NCI-H187 treated with DMSO at 0.1 percent for 48 hours (cell line): ENCODE measurements at regions not wholly inside any gene's neighbourhood (a gene's known extent, or its start where the extent isn't known, plus 50 kb on each side); places are given as distances from the start of the nearest gene placed in this dataset.
"Not testable (repeated sequence)": the region's sequence is repeated elsewhere in the genome, so short reads cannot be mapped to it uniquely, and the experiment has no call there.

Experiments
- DNase-seq: peaks from one replicate; lab custom pipeline; 2025; lab: John Stamatoyannopoulos, UW

DNA sequence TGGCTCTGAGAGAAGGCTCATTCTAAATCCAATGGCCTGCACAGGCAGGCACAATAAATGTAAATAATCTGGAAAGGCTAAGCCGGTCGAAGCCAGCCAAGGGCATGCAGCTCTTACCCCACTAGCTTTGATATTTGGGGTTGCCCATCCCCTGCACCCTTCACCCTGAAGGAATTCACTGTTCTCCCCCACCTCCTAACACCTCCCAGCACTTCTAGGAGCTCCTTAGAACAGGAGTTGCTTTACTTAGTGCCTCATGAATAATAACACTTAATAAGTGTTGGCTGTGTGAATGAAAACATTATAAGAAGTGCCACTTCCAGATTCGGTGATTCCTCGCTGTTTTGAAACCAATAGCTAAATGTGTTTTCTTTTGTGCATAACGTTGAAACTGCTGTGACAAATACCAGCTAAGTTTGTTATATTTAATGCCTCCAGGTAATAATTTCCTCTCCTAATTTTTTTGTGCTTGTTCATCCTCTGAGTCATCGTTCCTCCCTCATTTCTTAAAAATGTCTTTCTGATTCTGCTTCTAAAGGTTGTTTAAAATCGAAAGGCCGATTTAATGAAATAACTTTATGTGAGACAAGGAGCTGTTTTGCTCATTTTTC lies 458.8 kb downstream of the METTL4 start:
- DNase-seq, result no peak

DNA sequence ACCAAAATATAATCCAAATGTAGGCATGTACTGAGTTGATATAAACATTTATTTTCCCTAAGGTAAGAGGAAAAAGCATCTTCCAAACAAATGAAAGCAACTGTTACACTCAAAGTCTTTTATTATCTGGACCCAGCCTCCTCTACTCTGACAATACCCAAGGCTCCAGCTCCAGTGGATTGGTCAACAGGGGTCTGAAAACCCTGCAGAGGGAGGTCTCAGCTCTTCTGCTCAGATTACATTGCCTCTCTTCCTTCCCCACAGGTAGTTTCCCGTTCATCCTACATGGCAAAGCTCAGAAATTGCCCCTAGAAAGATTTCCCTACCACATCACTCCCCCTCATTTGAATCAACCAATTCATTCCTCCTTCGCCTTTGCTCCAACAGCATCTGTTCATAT lies 457.0 kb downstream of the METTL4 start:
- no peak for DNase-seq

DNA sequence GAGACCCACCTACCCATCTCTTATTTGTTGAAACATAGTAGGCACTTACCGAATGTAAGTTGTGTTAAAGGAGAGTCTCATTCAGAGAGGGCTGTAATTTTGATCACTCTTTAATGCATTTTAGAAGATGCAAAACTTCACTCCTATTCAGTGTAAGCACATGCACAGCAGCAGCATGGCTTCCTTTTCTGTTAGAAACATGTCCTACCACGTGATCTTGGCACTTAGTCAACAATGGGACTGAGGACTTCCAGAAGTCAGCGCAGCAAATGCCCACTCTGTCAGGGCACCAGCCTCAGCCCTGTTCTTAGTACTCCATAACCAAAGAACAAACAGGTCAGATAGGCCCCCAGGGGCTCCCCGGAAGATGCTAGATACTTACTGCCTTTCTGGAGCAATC lies 456.5 kb downstream of the METTL4 start:
- no peak for DNase-seq

DNA sequence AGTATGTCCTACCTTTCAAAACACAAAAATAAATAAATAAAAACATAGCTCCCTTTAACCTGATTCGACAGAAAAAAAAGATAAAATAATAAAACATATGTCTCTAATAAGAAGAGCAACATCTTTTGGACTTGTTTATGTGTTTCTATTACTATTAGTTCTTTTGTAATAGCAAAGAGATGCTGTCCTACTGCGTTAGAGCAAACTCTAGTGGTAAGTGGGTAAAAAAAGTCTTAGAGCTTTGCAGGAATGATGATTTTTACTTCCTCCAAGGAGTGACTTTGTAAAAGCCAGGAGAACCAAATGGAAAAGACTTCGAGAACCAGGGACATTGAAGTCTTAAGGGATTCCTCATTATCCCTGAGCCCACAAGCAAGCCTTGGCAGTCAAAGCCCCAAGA lies 450.1 kb downstream of the METTL4 start:
- DNase-seq, result no peak

DNA sequence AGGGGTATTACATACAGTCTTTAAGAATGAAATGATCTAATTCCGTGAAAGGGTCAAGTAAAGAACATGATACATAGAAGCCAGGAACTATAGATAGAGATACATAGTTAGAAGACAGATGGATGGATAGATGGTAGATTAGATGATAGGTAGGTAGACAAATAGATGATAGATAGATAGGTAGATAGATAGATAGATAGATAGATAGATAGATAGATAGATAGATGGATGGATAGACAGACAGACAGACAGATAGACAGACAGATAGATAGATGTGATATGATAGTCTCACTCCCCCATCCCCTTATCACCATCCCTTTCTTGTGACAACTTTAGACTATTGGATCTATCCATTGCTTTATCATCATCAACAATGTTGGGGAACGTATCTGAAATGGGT lies 448.2 kb downstream of the METTL4 start:
- no peak for DNase-seq

DNA sequence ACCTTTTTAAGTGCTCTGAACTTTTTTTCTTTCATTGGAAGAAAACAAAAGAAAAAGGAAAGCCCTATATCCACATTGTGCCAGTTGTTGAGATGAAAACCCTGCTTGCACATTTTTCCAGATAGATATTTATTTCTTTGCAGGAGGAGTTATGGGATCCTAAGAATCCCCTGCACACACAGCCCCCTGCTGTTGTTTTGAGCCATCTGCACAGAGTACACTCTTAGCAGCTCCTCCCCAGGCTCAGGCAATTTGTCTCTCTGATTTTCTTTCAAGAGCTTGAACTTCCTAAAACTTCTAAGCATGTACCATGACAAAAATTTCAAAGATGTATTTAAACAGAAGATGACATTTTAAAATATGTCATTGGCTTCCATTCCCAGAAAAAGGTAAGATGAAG lies 436.9 kb downstream of the METTL4 start:
- DNase-seq, result no peak

- no peak for DNase-seq
These were observed 436.0 kb downstream of the METTL4 start for GRCh38 chr18:2135309-2135708.

- DNase-seq, result no peak
These were observed 432.8 kb downstream of the METTL4 start for GRCh38 chr18:2138552-2138951.

GRCh38 chr18:2139691-2140090 lies 431.6 kb downstream of the METTL4 start:
- no peak for DNase-seq

DNA sequence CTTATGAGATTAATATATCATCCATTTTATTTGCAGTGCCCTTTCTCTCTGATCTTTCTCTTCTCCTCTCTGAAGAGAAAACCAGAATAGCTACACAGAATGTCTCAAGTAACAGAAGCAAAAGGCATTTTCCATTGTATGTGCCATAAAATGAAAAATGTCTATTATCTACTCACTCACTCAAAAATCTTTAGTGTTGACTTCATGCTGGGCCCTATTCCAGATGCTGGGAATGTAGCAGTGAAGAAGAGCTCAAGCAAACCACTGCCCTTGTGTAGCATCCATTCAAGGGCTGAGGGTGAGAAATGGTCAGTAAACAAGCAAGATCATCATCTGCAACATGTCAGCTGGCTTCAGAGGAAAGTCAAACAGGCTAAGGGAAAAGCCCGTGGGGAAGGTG lies 427.7 kb downstream of the METTL4 start:
- no peak for DNase-seq

DNA sequence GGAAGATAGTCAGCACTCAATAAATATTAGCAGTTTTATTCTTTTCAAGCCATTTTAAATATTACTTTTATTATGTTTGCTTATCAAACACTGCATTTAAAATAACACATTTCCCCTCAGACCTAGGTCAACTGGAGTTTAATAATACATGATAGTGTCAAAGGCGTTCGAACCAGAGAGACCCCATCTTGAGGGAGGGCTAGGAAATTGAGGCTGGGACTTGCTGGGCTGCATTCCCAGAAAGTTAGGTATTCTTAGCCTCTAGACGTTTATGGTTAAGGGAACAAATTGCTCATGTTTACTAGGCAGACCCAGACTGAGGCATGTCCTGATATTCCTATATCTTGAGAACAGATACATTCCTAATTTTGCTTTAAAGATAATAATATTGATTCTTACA lies 426.5 kb downstream of the METTL4 start:
- DNase-seq, result no peak

GRCh38 chr18:2146092-2146491 lies 425.2 kb downstream of the METTL4 start:
- DNase-seq, result no peak

DNA sequence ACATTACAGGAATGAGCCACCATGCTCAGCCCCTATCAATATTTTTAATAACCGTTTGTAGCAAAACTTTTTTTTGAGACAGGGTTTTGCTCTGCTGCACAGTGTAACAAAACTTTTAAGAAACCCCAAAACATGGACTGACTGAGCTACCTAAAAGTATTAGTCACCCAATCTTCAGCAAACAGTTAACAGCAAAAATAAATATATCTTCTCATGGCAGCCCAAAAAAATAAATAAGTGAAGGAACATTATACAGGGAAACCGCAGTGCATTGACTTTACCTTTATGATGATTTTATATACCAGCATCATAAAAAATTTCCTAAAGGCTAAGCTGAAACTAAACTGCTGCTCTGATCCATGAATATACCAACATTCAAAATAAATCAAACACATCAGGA lies 424.6 kb downstream of the METTL4 start:
- DNase-seq, result no peak

- no peak for DNase-seq
These were observed 423.7 kb downstream of the METTL4 start for GRCh38 chr18:2147476-2148230.

GRCh38 chr18:2148823-2149222 lies 422.5 kb downstream of the METTL4 start:
- DNase-seq, result no peak

GRCh38 chr18:2150566-2150965 lies 420.7 kb downstream of the METTL4 start:
- DNase-seq, result no peak

GRCh38 chr18:2154278-2154677 lies 417.0 kb downstream of the METTL4 start:
- no peak for DNase-seq

- DNase-seq, result no peak
These were observed 406.4 kb downstream of the METTL4 start for GRCh38 chr18:2164644-2165550.

- not testable (repeated sequence) for DNase-seq
These were observed 404.4 kb downstream of the METTL4 start for GRCh38 chr18:2166876-2167275.

DNA sequence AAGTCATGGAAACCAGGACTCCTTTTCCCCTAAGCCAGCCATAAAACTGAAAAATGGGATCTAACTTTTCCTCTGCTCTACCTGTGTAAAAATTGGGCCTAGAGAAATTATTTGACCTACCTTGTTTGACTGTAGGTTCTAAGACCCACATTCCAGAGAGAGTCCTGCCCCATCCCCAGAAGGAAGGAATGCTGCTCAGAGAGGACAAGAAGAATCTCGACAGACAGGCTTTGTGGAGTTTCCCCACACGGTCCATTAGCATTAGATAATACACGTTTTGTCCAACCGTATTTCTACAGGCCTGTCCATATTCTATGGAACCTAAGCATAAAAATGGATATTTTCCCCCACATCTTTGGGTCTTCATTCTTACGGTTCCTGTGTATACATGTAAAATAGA lies 403.3 kb downstream of the METTL4 start:
- DNase-seq, result no peak

DNA sequence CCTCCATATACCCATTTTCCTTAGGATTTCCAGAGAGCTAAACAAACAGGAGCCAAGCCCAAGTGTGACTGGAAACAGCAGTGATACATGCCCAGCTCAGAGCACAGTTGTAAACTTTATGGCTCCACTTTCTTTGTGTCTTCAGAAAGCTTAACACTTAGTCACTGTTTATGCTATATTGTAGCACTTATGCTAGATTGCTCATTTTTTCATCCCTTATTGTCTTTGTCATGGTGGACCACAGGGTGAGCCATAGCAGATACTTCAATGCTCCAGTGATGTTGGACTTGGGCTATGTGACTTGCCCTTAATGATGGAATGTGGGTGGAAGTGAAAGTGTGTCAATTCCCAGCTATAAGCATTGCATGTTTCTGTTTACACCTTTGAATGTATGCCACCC lies 401.6 kb downstream of the METTL4 start:
- DNase-seq, result no peak

DNA sequence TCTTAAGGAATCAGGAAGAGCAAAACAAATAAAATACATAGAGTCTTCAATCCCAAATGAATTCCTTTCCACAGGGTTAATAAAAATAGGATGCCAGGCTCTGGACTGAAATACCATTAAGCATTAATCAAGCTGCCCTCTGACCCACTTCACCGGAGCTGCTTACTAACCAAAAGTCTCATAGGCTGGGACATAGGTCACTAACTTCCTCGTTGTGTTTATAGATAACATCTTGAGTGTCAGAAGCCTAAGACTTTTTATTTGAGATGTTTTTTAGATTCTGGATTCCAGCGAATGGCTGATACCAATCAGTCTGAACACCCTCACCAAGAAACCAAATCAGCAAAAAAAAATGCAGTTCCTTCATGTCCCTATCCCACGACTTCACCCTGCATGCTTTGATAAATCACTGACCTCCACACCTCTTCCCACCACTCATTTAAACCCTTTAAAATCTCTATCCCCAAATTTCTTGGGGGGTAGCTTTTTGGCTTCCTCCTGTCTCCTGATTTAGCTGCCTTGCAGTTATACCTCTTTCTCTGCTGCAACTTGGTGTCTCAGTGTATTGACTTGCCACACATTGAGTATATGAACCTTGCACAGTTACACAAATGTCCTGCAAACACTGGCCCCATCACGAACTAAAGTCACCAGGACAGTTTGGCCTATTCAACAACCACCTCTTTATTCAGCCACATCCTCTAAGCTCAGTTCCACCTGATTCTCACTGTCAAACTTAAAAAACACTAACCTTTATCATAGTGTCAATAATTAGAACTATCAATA lies 399.3 kb downstream of the METTL4 start:
- no peak for DNase-seq
